C4-2B (cell line): ENCODE measurements at regions not wholly inside any gene's neighbourhood (a gene's known extent, or its start where the extent isn't known, plus 50 kb on each side); places are given as distances from the start of the nearest gene placed in this dataset.

Experiments
- CTCF ChIP-seq: fragments of 450-650 bp; conservative IDR thresholded peaks from 2 replicates; pipeline ENCODE4 v1.5.1; 2017; ENCODE audit warnings: mild to moderate bottlenecking
- ZFX ChIP-seq: fragments of 450-650 bp; IDR thresholded peaks from 2 replicates; pipeline ENCODE4 v1.6.1; 2017

GRCh38 chr4:123183308-123183707 lies 213.3 kb upstream of the SPRY1 start:
- no peak for TF ChIP-seq CTCF
- TF ChIP-seq ZFX = no peak
